DOHH2 (cell line): ENCODE measurements at regions not wholly inside any gene's neighbourhood (a gene's known extent, or its start where the extent isn't known, plus 50 kb on each side); places are given as distances from the start of the nearest gene placed in this dataset.

ENCODE experiments used
- CTCF ChIP-seq: fragments of 200-600 bp; sonication (generic); IDR thresholded peaks from one replicate; pipeline ENCODE4 v1.5.1; 2014; ENCODE audit warnings: antibody characterized with exemption, mild to moderate bottlenecking, low read depth, low read length; ENCODE audit not compliant: poor library complexity, severe bottlenecking
- EZH2phosphoT487 ChIP-seq: fragments of 200-600 bp; sonication (generic); IDR thresholded peaks from 2 replicates; pipeline ENCODE4 v1.6.1; 2017; ENCODE audit warnings: borderline replicate concordance, mild to moderate bottlenecking, antibody characterized with exemption, low read length, moderate library complexity, mixed read lengths

- TF ChIP-seq CTCF: no peak
- no peak for TF ChIP-seq EZH2phosphoT487
Measured at GRCh38 chr2:16401761-16402300, 263.8 kb downstream of the CYRIA start.
